GM20000 (cell line): ENCODE measurements at regions not wholly inside any gene's neighbourhood (a gene's known extent, or its start where the extent isn't known, plus 50 kb on each side); places are given as distances from the start of the nearest gene placed in this dataset.

ENCODE experiments used
- DNase-seq: peaks from one replicate; pipeline ENCODE4 v3.0.0; 2012; ENCODE audit warnings: low spot score
- CTCF ChIP-seq: IDR thresholded peaks from 2 replicates; pipeline ENCODE4 v1.5.1; 2012; ENCODE audit warnings: mild to moderate bottlenecking, control low read depth; ENCODE audit errors: extremely low read depth, missing control alignments

GRCh38 chr3:111307676-111308075 lies 234.3 kb upstream of the CD96 start:
- no peak for DNase-seq
- TF ChIP-seq CTCF = no peak

- TF ChIP-seq CTCF = no peak
- DNase-seq = no peak
Observed at GRCh38 chr3:111311126-111311525, 230.9 kb upstream of the CD96 start.

- DNase-seq = no peak
- no peak for TF ChIP-seq CTCF
Observed at GRCh38 chr3:111311709-111312235, 230.2 kb upstream of the CD96 start.

- no peak for DNase-seq
- no peak for TF ChIP-seq CTCF
Observed at GRCh38 chr3:111314181-111314873, 227.7 kb upstream of the CD96 start.

- no peak for TF ChIP-seq CTCF
- DNase-seq = no peak
Observed at GRCh38 chr3:111314898-111315297, 227.1 kb upstream of the CD96 start.

GRCh38 chr3:111315930-111316587 lies 225.9 kb upstream of the CD96 start:
- DNase-seq = no peak

More at GRCh38 chr3:111315930-111316587, 225.9 kb upstream of the CD96 start:
- TF ChIP-seq CTCF = no peak
